ENCODE measurements at regions not wholly inside any gene's neighbourhood (a gene's known extent, or its start where the extent isn't known, plus 50 kb on each side); places are given as distances from the start of the nearest gene placed in this dataset.

- no peak for TF ChIP-seq CTCF (IDR thresholded peaks at IDR 0.05)
- TF ChIP-seq POLR2A (IDR thresholded peaks at IDR 0.05), result no peak
Measured at GRCh38 chr1:29907596-29907995, 671.3 kb downstream of the PTPRU start.
